22Rv1 (cell line): ENCODE measurements at regions not wholly inside any gene's neighbourhood (a gene's known extent, or its start where the extent isn't known, plus 50 kb on each side); places are given as distances from the start of the nearest gene placed in this dataset.

Experiments used
- H3K27ac ChIP-seq: fragments of 450-650 bp; 2 replicates; pipeline ENCODE4 v1.5.1; 2017
- ZFX ChIP-seq: fragments of 450-650 bp; IDR thresholded peaks from 2 replicates; pipeline ENCODE4 v1.6.1; 2017; ENCODE audit warnings: antibody characterized with exemption, borderline replicate concordance
- TF ChIP-seq, protein P1 (sequence below): fragments of 450-650 bp; IDR thresholded peaks from 2 replicates; pipeline ENCODE4 v1.5.1; 2017; ENCODE audit warnings: mild to moderate bottlenecking

DNA sequence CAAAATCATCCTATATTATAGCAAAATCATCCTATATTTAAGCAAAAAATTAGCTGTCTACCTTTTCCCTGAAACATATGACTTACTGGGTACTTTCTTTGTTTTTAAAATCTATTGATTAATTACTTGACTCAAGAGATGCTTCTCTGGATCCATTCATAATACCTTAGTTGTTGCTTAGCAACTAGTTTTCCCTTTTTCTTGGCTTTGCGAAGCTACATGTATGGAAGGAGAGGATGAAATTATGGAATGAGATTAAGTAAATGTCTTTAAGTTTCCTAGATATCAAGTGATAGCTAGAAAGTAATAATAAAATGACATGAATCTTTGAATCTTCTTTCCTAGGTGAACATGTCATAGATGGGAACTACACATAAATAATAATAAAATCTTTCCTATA is 1033.2 kb upstream of the FAM98A start:
- H3K27ac ChIP-seq: no peak overlapping the region
- TF ChIP-seq ZFX: no peak
- TF ChIP-seq, protein P1, sequence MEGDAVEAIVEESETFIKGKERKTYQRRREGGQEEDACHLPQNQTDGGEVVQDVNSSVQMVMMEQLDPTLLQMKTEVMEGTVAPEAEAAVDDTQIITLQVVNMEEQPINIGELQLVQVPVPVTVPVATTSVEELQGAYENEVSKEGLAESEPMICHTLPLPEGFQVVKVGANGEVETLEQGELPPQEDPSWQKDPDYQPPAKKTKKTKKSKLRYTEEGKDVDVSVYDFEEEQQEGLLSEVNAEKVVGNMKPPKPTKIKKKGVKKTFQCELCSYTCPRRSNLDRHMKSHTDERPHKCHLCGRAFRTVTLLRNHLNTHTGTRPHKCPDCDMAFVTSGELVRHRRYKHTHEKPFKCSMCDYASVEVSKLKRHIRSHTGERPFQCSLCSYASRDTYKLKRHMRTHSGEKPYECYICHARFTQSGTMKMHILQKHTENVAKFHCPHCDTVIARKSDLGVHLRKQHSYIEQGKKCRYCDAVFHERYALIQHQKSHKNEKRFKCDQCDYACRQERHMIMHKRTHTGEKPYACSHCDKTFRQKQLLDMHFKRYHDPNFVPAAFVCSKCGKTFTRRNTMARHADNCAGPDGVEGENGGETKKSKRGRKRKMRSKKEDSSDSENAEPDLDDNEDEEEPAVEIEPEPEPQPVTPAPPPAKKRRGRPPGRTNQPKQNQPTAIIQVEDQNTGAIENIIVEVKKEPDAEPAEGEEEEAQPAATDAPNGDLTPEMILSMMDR: no peak

GRCh38 chr2:34627003-34627402 is 1027.9 kb upstream of the FAM98A start:
- no peak overlapping the region for H3K27ac ChIP-seq
- no peak for TF ChIP-seq ZFX
- TF ChIP-seq, protein P1: no peak

GRCh38 chr2:34604164-34604563 is 1005.1 kb upstream of the FAM98A start:
- TF ChIP-seq, protein P1: no peak
- no peak for TF ChIP-seq ZFX
- H3K27ac ChIP-seq: no peak overlapping the region

- no peak overlapping the region for H3K27ac ChIP-seq
- TF ChIP-seq ZFX: no peak
- TF ChIP-seq, protein P1: no peak
These were observed 1003.2 kb upstream of the FAM98A start for GRCh38 chr2:34602262-34602661.

DNA sequence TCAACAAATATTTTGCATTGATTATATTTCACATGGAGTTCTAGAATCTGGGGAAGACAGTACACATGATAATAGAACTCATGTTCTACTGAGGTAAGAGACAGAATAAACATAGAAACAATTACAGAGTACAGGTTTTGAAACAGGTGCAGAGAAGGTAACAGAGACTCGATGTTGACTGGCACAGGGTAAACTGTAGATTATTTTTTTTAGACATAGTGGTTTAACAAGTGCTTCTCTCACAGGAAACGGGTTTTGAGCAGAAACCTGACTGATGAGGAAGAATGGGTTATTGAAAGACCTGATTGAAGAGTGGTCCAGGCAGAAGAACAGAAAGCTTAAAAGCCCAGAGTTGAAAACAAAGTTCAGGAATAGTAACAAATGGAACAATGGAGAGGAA is 1002.5 kb upstream of the FAM98A start:
- no peak overlapping the region for H3K27ac ChIP-seq
- no peak for TF ChIP-seq ZFX

DNA sequence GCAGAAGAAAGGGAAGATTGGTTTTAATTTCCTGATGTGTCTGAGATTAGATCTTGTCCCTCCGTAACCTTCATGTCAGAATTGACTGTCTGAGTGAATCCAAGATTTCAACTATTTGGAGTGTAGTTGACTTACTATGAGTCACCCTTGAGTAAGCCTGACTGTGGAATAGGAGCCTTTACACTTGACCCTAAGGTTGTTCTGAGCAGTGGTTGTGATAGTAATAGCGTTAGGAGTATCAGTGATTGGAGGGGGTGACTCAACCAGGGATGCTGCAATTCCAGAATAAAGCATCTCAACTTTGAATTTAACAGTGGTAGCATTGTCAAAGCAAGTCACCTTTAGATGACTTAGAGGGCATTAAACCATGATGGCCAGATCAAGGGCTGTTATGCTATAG is 979.5 kb upstream of the FAM98A start:
- H3K27ac ChIP-seq: no peak overlapping the region
- TF ChIP-seq ZFX: no peak
- TF ChIP-seq, protein P1: no peak

DNA sequence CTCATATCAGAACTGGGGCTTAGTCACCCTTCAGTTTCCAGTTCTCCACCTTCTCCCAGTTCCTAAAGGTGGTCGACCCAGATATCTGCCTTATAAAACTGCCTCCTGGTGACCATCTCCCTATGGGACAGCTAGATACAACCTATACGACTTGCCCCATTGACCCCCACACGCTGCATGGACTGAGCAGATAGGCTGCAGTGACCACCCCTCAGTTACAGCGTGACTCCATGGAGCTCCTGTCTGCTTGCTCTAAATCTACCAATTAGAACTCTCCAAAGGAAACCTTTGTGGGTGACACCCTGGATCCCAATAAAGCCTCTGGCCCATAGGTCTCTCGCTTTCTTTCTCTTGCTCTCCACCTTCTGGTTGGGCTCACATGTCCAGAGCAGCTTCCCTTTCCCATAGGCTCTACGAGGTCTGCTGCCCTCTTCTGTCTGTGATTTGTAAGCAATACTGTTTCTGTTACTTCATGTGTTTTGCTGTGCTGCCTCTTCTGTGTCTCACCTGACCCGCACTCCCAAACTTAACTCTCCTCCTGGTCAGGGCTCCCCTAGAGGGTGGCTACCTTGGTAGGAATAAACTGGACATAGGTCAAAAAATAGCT is 971.3 kb upstream of the FAM98A start:
- no peak overlapping the region for H3K27ac ChIP-seq
- no peak for TF ChIP-seq ZFX
- TF ChIP-seq, protein P1: peak; percentile 80

DNA sequence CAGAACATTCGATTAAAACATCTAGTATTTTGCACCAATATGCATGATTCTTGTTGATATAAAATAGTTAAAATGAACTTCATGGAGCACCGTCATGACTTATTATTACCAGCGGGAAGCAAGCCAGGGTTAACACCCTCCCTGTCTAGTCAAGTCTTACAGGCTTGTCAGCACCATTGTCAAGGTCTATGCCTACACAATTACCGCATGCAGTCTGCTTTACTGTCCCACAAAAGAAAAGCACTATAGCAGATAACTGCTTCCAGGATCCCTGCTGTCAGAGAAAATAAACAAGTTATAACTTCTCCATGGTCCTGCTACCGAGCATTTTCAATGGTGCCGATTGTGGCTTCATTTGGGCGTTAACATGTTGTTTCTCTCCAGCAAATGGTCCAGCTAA is 968.0 kb upstream of the FAM98A start:
- no peak overlapping the region for H3K27ac ChIP-seq
- no peak for TF ChIP-seq ZFX
- TF ChIP-seq, protein P1: no peak
